Nephron (organoid): ENCODE measurements at regions not wholly inside any gene's neighbourhood (a gene's known extent, or its start where the extent isn't known, plus 50 kb on each side); places are given as distances from the start of the nearest gene placed in this dataset.

Source experiments
- H3K27ac Mint-ChIP-seq, 3 experiments: 2 replicates each; pipeline ENCODE4 v1.8.0; 2020; ENCODE audit warnings: mixed read lengths in 3 of 3, mild to moderate bottlenecking in 2 of 3, moderate library complexity in 1 of 3
- H3K27me3 Mint-ChIP-seq: 2 replicates; pipeline ENCODE4 v1.8.0; 2021; ENCODE audit warnings: low read depth, mild to moderate bottlenecking, moderate library complexity, mixed read lengths
- H3K36me3 Mint-ChIP-seq: 2 replicates; pipeline ENCODE4 v1.8.0; 2020; ENCODE audit warnings: low read depth, mixed read lengths
- H3K4me1 Mint-ChIP-seq: 2 replicates; pipeline ENCODE4 v1.8.0; 2020; ENCODE audit warnings: mixed read lengths
- H3K4me3 Mint-ChIP-seq, 3 experiments: 2 replicates each; pipeline ENCODE4 v1.8.0; 2020; ENCODE audit warnings: mild to moderate bottlenecking in 3 of 3, mixed read lengths in 3 of 3, moderate library complexity in 2 of 3
- H3K9me3 Mint-ChIP-seq: 2 replicates; pipeline ENCODE4 v1.8.0; 2020; ENCODE audit warnings: mixed read lengths
- CTCF ChIP-seq, 3 experiments: fragments of 200-600 bp; sonication (generic); IDR thresholded peaks; one replicate each; pipeline ENCODE4 v1.5.0; 2021; ENCODE audit warnings: antibody characterized with exemption in 3 of 3; ENCODE audit not compliant: unreplicated experiment in 3 of 3

GRCh38 chr10:88066319-88066718, 202.9 kb downstream of the PTEN start:
- H3K4me3 Mint-ChIP-seq, result no peak overlapping the region
- no peak overlapping the region for H3K27ac Mint-ChIP-seq
- H3K9me3 Mint-ChIP-seq, result peaks cover 4% of the 10 kb centered on the region
- H3K27me3 Mint-ChIP-seq, result no peaks in the 10 kb centered on the region
- TF ChIP-seq CTCF (IDR thresholded peaks at IDR 0.05; ENCODE audit: unreplicated experiment in 3 of 3), result no peak
- H3K4me1 Mint-ChIP-seq, result peaks cover 20% of the 10 kb centered on the region
- H3K36me3 Mint-ChIP-seq, result no peaks in the 10 kb centered on the region

DNA sequence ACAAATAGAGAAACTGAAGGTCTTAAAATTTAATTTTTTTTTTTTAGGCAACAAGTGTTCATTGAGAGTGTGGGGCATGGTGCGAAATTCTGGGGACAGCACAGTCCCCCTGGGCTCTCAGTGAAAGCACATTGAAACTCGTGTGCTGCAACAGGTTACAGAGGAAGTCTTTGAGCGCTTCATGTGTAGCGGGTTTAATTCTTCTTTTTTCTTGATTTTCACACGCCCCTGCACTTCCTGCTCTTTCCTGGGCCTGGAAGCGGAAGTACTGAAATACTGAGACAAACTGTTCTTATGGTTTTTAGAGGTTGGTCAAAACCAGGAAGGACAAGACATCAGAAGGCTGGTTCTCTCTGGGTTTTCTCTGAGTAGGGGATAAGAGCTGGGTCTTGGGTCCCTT, 203.5 kb downstream of the PTEN start:
- H3K4me3 Mint-ChIP-seq, result no peak overlapping the region
- peaks cover 20% of the 10 kb centered on the region for H3K4me1 Mint-ChIP-seq
- no peaks in the 10 kb centered on the region for H3K36me3 Mint-ChIP-seq
- H3K27me3 Mint-ChIP-seq, result no peaks in the 10 kb centered on the region
- no peak for TF ChIP-seq CTCF (IDR thresholded peaks at IDR 0.05; ENCODE audit: unreplicated experiment in 3 of 3)
- H3K27ac Mint-ChIP-seq, result no peak overlapping the region
- H3K9me3 Mint-ChIP-seq, result peaks cover 4% of the 10 kb centered on the region

DNA sequence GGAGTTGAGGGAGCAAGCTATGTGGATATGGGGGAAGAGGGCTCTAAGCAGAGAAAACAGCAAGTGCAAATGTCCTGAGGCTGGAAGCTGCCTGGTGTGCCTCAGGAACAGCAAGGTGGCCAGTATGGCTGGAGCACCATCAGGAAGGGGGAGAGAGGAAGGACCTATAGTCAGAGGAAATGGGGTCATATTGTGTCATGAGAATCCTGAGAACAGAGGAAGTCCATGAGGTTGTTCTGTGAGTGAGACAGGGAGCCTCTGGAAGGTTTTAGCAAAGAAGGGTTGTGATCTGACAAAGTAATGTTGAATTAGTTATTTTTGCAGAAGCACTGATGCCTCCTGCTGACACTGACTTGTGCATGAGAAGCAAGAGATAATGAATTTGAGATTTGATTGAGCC, 204.3 kb downstream of the PTEN start:
- no peak overlapping the region for H3K27ac Mint-ChIP-seq
- peaks cover 5% of the 10 kb centered on the region for H3K27me3 Mint-ChIP-seq
- peaks cover 4% of the 10 kb centered on the region for H3K9me3 Mint-ChIP-seq
- H3K4me1 Mint-ChIP-seq, result peaks cover 17% of the 10 kb centered on the region
- TF ChIP-seq CTCF (IDR thresholded peaks at IDR 0.05; ENCODE audit: unreplicated experiment in 3 of 3), result no peak
- H3K4me3 Mint-ChIP-seq, result no peak overlapping the region
- no peaks in the 10 kb centered on the region for H3K36me3 Mint-ChIP-seq

- Mint-ChIP-seq H3K27me3 (peaks cover 5% of the 10 kb centered on the region), H3K9me3 (peaks cover 4% of the 10 kb centered on the region), H3K27ac (no peak overlapping the region), H3K36me3 (no peaks in the 10 kb centered on the region), H3K4me1 (peaks cover 5% of the 10 kb centered on the region), H3K4me3 (no peak overlapping the region)
- no peak for TF ChIP-seq CTCF (IDR thresholded peaks at IDR 0.05; ENCODE audit: unreplicated experiment in 3 of 3)
Observed at GRCh38 chr10:88069338-88069737, 205.9 kb downstream of the PTEN start.

DNA sequence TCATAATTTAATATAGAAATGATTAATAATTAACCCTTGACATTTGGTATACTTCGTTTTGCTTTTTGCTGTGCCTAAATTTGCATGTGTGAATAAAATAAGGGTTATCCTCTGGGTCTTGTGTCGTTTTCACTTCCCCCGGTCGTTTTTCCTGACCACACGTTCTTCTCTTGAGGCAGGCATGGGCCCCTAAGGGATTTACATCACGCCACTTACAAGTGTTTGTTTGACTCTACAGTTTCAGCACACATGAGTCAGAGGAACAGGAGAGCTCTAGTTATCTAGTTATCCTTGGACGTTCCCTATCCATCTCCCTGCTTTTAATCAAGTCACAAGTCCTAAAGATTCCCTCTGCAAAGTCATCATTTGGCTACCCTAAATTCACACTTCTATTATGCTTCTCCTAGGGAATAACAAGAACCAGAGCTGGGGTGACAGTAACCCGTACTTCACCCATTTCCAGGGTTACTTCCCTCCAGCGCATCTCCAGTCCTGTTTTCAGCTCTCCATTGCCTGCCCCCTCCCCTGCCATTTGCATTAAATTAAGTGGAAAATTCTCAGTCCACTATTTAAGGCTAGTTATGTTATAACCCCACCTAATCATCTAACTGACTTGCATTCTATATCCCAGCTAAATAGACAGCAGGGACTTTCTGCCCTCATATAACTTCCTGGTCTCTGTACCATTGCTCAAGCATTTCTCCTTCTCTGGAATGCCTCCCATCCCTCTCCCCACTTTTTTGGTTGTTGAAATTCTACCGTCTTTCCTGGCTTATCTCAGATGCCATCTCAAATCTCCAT, 206.9 kb downstream of the PTEN start:
- Mint-ChIP-seq H3K4me1 (peaks cover 4% of the 10 kb centered on the region), H3K36me3 (no peaks in the 10 kb centered on the region), H3K27ac (no peak overlapping the region), H3K9me3 (peaks cover 4% of the 10 kb centered on the region), H3K4me3 (no peak overlapping the region), H3K27me3 (peaks cover 9% of the 10 kb centered on the region)
- no peak for TF ChIP-seq CTCF (IDR thresholded peaks at IDR 0.05; ENCODE audit: unreplicated experiment in 3 of 3)

DNA sequence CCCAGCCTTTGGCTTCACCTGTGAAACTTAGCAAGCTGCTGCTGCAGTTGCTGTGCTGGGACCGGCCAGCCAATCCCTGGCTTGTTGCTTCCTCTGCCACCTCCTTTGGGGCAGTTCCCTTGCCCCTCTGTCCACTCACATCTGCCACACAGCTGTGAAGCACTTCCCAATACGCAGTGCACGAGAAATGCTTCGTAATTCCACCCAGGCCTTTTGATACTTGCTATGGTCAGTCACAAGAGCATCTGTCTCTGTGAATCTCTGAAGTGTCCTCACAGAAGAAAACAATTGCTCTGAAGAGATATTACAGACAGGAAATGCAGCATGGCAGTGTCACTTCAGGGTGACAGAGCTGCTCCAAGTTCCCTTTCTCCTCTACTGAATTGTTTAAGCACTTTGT, 208.5 kb downstream of the PTEN start:
- no peak for TF ChIP-seq CTCF (IDR thresholded peaks at IDR 0.05; ENCODE audit: unreplicated experiment in 3 of 3)
- Mint-ChIP-seq H3K27ac (no peak overlapping the region), H3K9me3 (peaks cover 4% of the 10 kb centered on the region), H3K36me3 (no peaks in the 10 kb centered on the region), H3K4me1 (peaks cover 12% of the 10 kb centered on the region), H3K27me3 (peaks cover 9% of the 10 kb centered on the region), H3K4me3 (no peak overlapping the region)
